Uterus (tissue), 3 donors: ENCODE measurements at regions not wholly inside any gene's neighbourhood (a gene's known extent, or its start where the extent isn't known, plus 50 kb on each side); places are given as distances from the start of the nearest gene placed in this dataset.

Source experiments
- DNase-seq, 2 donors: peaks; one replicate each; pipeline ENCODE4 v3.0.0-alpha.2; 2019 to 2020
- H3K27ac ChIP-seq, 2 donors: fragments of 200-600 bp; sonication (generic); 1 replicate in 1 of 2; 2 replicates in 1 of 2; pipeline ENCODE4 v1.5.1; 2016 to 2018
- H3K27me3 ChIP-seq, 2 donors: fragments of 200-600 bp; sonication (generic); one replicate each; pipeline ENCODE4 v1.5.1; 2018 to 2019; ENCODE audit warnings: control low read depth in 1 of 2
- H3K36me3 ChIP-seq, 2 donors: fragments of 200-600 bp; sonication (generic); one replicate each; pipeline ENCODE4 v1.5.1; 2019; ENCODE audit warnings: control low read depth in 1 of 2
- H3K4me1 ChIP-seq, 2 donors: fragments of 200-600 bp; sonication (generic); one replicate each; pipeline ENCODE4 v1.5.1; 2018 to 2019; ENCODE audit warnings: control low read depth in 1 of 2
- H3K4me3 ChIP-seq, 2 donors: fragments of 200-600 bp; sonication (generic); 1 replicate in 1 of 2; 2 replicates in 1 of 2; pipeline ENCODE4 v1.5.1; 2018 to 2019; ENCODE audit warnings: mild to moderate bottlenecking in 1 of 2
- H3K9me3 ChIP-seq, 2 donors: fragments of 200-600 bp; sonication (generic); one replicate each; pipeline ENCODE4 v1.5.1; 2019; ENCODE audit warnings: control low read depth in 1 of 2
- CTCF ChIP-seq, 4 experiments: fragments of 200-600 bp in 2 of 4; fragments of 450-650 bp in 2 of 4; sonication (generic) in 2 of 4; IDR thresholded peaks; one replicate each; pipeline ENCODE4 v1.5.1; 2016 to 2019; ENCODE audit warnings: antibody characterized with exemption in 4 of 4, mild to moderate bottlenecking in 2 of 4, moderate library complexity in 1 of 4
- POLR2A ChIP-seq, 2 donors: fragments of 450-650 bp; IDR thresholded peaks; one replicate each; pipeline ENCODE4 v1.6.1; 2016; ENCODE audit warnings: antibody characterized with exemption in 2 of 2, mild to moderate bottlenecking in 1 of 2, moderate library complexity in 1 of 2
- intact Hi-C: fragments of 100-400 bp; cut with DNase I; formaldehyde crosslinking; loops from one replicate; pipeline ENCODE4 v1.15.1; 2023; ENCODE audit warnings: low total_unique reads
- donor health status: DM: yes; HTN: yes; CAD: no.

- Histone ChIP-seq H3K27me3 (no peaks in the 10 kb centered on the region), H3K36me3 (no peaks in the 10 kb centered on the region), H3K4me3 (no peak overlapping the region), H3K4me1 (no peaks in the 10 kb centered on the region), H3K9me3 (no peaks in the 10 kb centered on the region), H3K27ac (no peak overlapping the region)
- TF ChIP-seq POLR2A (IDR thresholded peaks at IDR 0.05) (no peak), CTCF (IDR thresholded peaks at IDR 0.05) (no peak)
- no peak for DNase-seq
- intact Hi-C loops, result no loop called here
Observed at GRCh38 chr10:9018195-9019173, 964.0 kb downstream of the GATA3 start.

- Histone ChIP-seq H3K9me3 (no peaks in the 10 kb centered on the region), H3K27me3 (peaks cover 0 to 3% of the 10 kb centered on the region in 2 donors), H3K27ac (no peak overlapping the region), H3K4me1 (no peaks in the 10 kb centered on the region), H3K4me3 (no peak overlapping the region), H3K36me3 (no peaks in the 10 kb centered on the region)
- TF ChIP-seq CTCF (IDR thresholded peaks at IDR 0.05), result no peak
- TF ChIP-seq POLR2A (IDR thresholded peaks at IDR 0.05), result no peak
- intact Hi-C loops, result no loop called here
- no peak for DNase-seq
Observed at GRCh38 chr10:9023206-9023605, 968.7 kb downstream of the GATA3 start.

GRCh38 chr10:9024210-9024609 lies 969.7 kb downstream of the GATA3 start:
- Histone ChIP-seq H3K4me3 (no peak overlapping the region), H3K9me3 (no peaks in the 10 kb centered on the region), H3K36me3 (no peaks in the 10 kb centered on the region), H3K27ac (no peak overlapping the region), H3K4me1 (no peaks in the 10 kb centered on the region), H3K27me3 (peaks cover 0 to 3% of the 10 kb centered on the region in 2 donors)
- no peak for DNase-seq
- intact Hi-C loops, result no loop called here
- TF ChIP-seq POLR2A (IDR thresholded peaks at IDR 0.05) (no peak), CTCF (IDR thresholded peaks at IDR 0.05) (no peak)

DNA sequence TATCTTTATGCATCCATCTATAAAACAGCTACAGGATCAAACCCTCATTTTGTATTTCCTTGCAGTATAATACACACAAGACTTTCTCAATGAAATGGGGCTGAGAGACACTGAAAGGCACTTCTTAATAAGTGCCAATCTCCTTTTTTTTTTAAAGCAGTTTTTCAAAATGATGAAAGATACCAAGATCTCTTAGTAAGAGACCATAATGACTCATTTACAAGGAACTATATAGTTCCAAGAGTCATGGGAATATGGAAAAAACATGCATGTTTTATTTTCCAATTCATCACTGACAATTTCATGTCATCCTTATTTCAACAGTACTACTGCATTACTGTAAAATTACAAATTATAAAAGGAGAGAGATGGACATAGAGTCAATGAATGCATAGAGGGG lies 973.7 kb downstream of the GATA3 start:
- Histone ChIP-seq H3K4me1 (no peaks in the 10 kb centered on the region), H3K36me3 (no peaks in the 10 kb centered on the region), H3K9me3 (no peaks in the 10 kb centered on the region), H3K27ac (no peak overlapping the region), H3K4me3 (no peak overlapping the region), H3K27me3 (peaks cover 0 to 3% of the 10 kb centered on the region in 2 donors)
- DNase-seq, result no peak
- TF ChIP-seq CTCF (IDR thresholded peaks at IDR 0.05), result no peak
- TF ChIP-seq POLR2A (IDR thresholded peaks at IDR 0.05), result no peak
- intact Hi-C loops, result no loop called here

- TF ChIP-seq POLR2A (IDR thresholded peaks at IDR 0.05) (no peak), CTCF (IDR thresholded peaks at IDR 0.05) (no peak)
- DNase-seq, result no peak
- no peak overlapping the region for H3K4me3 ChIP-seq
- no peaks in the 10 kb centered on the region for H3K9me3 ChIP-seq
- intact Hi-C loops, result no loop called here
- H3K4me1 ChIP-seq, result no peaks in the 10 kb centered on the region
- H3K27ac ChIP-seq, result no peak overlapping the region
- H3K36me3 ChIP-seq, result no peaks in the 10 kb centered on the region
- H3K27me3 ChIP-seq, result no peaks in the 10 kb centered on the region
Observed at GRCh38 chr10:9035355-9035754, 980.9 kb downstream of the GATA3 start.
